K562 (cell line): ENCODE measurements at regions not wholly inside any gene's neighbourhood (a gene's known extent, or its start where the extent isn't known, plus 50 kb on each side); places are given as distances from the start of the nearest gene placed in this dataset.

Source experiments
- ATAC-seq: fragments of 200-7000 bp; cut with Tn5 transposase; 3 replicates; pipeline ENCODE4 v1.9.1; 2020; ENCODE audit warnings: moderate library complexity
- BruUV-seq: library from RNA; stranded (reverse); fragments of 400-500 nt; replicated peaks from 2 replicates; lab custom pipeline; 2021; lab: Mats Ljungman, UMichigan
- CTCF ChIA-PET: fragments of 300-600 bp; formaldehyde crosslinking; extraction: SDS; loops from one replicate; lab custom pipeline; 2021; ENCODE audit warnings: low intra/inter-chr PET ratio; lab: Yijun Ruan, JAX
- POLR2A ChIA-PET: fragments of 300-600, 350-650 bp; sonication (Branson Sonifier 250); formaldehyde crosslinking; extraction: SDS; loops from one replicate; lab custom pipeline; 2021; ENCODE audit warnings: antibody characterized with exemption, inconsistent platforms; lab: Yijun Ruan, JAX
- DNase-seq, 4 experiments: peaks; one replicate each; pipeline versions ENCODE4 v3.0.0 to v3.0.0-alpha.2; 2011 to 2018; ENCODE audit warnings: low spot score in 3 of 4, mixed read lengths in 3 of 4; ENCODE audit errors: extremely low read depth in 1 of 4
- FAIRE-seq: peaks from 2 replicates; lab custom pipeline; 2011; peaks lifted over from hg19 to GRCh38; lab: Jason Lieb, UNC
- H2AFZ ChIP-seq: 2 replicates; pipeline ENCODE4 v1.6.0; 2011; ENCODE audit warnings: low read depth, low read length, control low read depth, inconsistent platforms
- H3K27ac ChIP-seq: fragments of 200-600 bp; 3 replicates; pipeline ENCODE4 v1.8.0; 2011; ENCODE audit warnings: low read depth, mild to moderate bottlenecking, control low read depth, inconsistent platforms, low read length, moderate library complexity, mixed read lengths; ENCODE audit errors: extremely low read depth
- H3K27me3 ChIP-seq, 2 experiments: fragments of 300-600 bp in 1 of 2; 2 replicates in 1 of 2; 3 replicates in 1 of 2; pipeline versions ENCODE4 v1.6.0 to v1.8.0; 2011; ENCODE audit warnings: inconsistent platforms in 2 of 2, low read length in 2 of 2, mild to moderate bottlenecking in 1 of 2, mixed read lengths in 1 of 2, moderate library complexity in 1 of 2; ENCODE audit not compliant: control insufficient read depth in 2 of 2, insufficient read depth in 2 of 2
- H3K36me3 ChIP-seq: fragments of 300-600 bp; 3 replicates; pipeline ENCODE4 v1.8.0; 2011; ENCODE audit warnings: mild to moderate bottlenecking, low read length, inconsistent platforms; ENCODE audit not compliant: control insufficient read depth, insufficient read depth
- H3K4me1 ChIP-seq, 2 experiments: fragments of 200-600 bp in 1 of 2; replicated peaks in 1 of 2; 2 replicates in 1 of 2; 3 replicates in 1 of 2; pipeline versions ENCODE4 v1.5.1 to v1.8.0; 2011; ENCODE audit warnings: inconsistent platforms in 2 of 2, low read length in 2 of 2, mild to moderate bottlenecking in 1 of 2, mixed read lengths in 1 of 2, moderate library complexity in 1 of 2; ENCODE audit not compliant: control insufficient read depth in 2 of 2, insufficient read depth in 2 of 2
- H3K4me2 ChIP-seq: 2 replicates; pipeline ENCODE4 v1.6.1; 2011; ENCODE audit warnings: low read length, control low read depth, inconsistent platforms, mixed read lengths; ENCODE audit not compliant: insufficient read depth
- H3K4me3 ChIP-seq: fragments of 200-600 bp; sonication (generic), shearing (Covaris generic); 2 replicates; pipeline ENCODE4 v1.5.1; 2016; ENCODE audit warnings: control low read depth, inconsistent platforms
- H3K79me2 ChIP-seq: fragments of 200-600 bp; 3 replicates; pipeline ENCODE4 v1.8.0; 2011; ENCODE audit warnings: low read length, inconsistent platforms; ENCODE audit not compliant: control insufficient read depth, insufficient read depth
- H3K9ac ChIP-seq, 2 experiments: 2 replicates each; pipeline versions ENCODE4 v1.6.0 to v1.6.1; 2011; ENCODE audit warnings: low read depth in 2 of 2, low read length in 2 of 2, control low read depth in 1 of 2, inconsistent platforms in 1 of 2, mild to moderate bottlenecking in 1 of 2, mixed read lengths in 1 of 2; ENCODE audit not compliant: insufficient read depth in 1 of 2
- H3K9me1 ChIP-seq: one replicate; pipeline ENCODE4 v1.6.0; 2011; ENCODE audit warnings: inconsistent platforms, mild to moderate bottlenecking, low read length, moderate library complexity; ENCODE audit not compliant: control insufficient read depth, insufficient read depth
- H3K9me3 ChIP-seq: replicated peaks from 2 replicates; pipeline ENCODE4 v1.5.1; 2011; ENCODE audit warnings: low read depth, low read length, inconsistent platforms; ENCODE audit not compliant: control insufficient read depth, insufficient read depth
- H4K20me1 ChIP-seq: replicated peaks from 2 replicates; pipeline ENCODE4 v1.6.1; 2011; ENCODE audit warnings: low read length, inconsistent platforms, mixed read lengths; ENCODE audit not compliant: control insufficient read depth, insufficient read depth
- DNMT1 ChIP-seq: fragments of 450-650 bp; IDR thresholded peaks from 2 replicates; pipeline ENCODE4 v1.6.1; 2016; ENCODE audit warnings: antibody characterized with exemption, mild to moderate bottlenecking
- ELF1 ChIP-seq: fragments of 200-800 bp; sonication (Bioruptor generic); IDR thresholded peaks from 2 replicates; pipeline ENCODE4 v1.6.1; 2016; ENCODE audit warnings: missing genetic modification characterization, missing compliant biosample characterization
- GATAD2B ChIP-seq: fragments of 450-650 bp; IDR thresholded peaks from 2 replicates; pipeline ENCODE4 v1.6.1; 2017; ENCODE audit warnings: mild to moderate bottlenecking, borderline replicate concordance
- HCFC1 ChIP-seq: IDR thresholded peaks from 2 replicates; pipeline ENCODE4 v1.6.1; 2012; ENCODE audit warnings: low read depth, low read length, improper control_type of control experiment
- HIVEP1 ChIP-seq: fragments of 250-450 bp; sonication (Bioruptor Pico); IDR thresholded peaks from 2 replicates; pipeline ENCODE4 v1.4.0; 2020; ENCODE audit warnings: mild to moderate bottlenecking
- HMG20A ChIP-seq: fragments of 450-650 bp; formaldehyde crosslinking; conservative IDR thresholded peaks from 2 replicates; pipeline ENCODE4 v1.4.0; 2020; ENCODE audit warnings: mild to moderate bottlenecking, mixed read lengths
- MTA3 ChIP-seq: fragments of 450-650 bp; formaldehyde crosslinking; IDR thresholded peaks from 2 replicates; pipeline ENCODE4 v1.6.1; 2017; ENCODE audit warnings: mild to moderate bottlenecking, borderline replicate concordance
- PBX2 ChIP-seq, 2 experiments: IDR thresholded peaks in 1 of 2; conservative IDR thresholded peaks in 1 of 2; 2 replicates each; pipeline ENCODE4 v1.6.1; 2016; ENCODE audit warnings: low read depth in 2 of 2, mild to moderate bottlenecking in 1 of 2, missing compliant biosample characterization in 1 of 2, missing genetic modification characterization in 1 of 2, moderate library complexity in 1 of 2
- PHF8 ChIP-seq: fragments of 200-600 bp; sonication (generic); IDR thresholded peaks from 2 replicates; pipeline ENCODE4 v1.6.1; 2012; ENCODE audit warnings: mixed run types, mild to moderate bottlenecking, inconsistent platforms, low read length, moderate library complexity, borderline replicate concordance
- TEAD4 ChIP-seq, 2 experiments: sonication (generic) in 1 of 2; formaldehyde crosslinking in 1 of 2; IDR thresholded peaks; 2 replicates each; pipeline versions ENCODE4 v1.6.1 to v1.8.0; 2012 to 2022; ENCODE audit warnings: borderline replicate concordance in 1 of 2, inconsistent platforms in 1 of 2, low read length in 1 of 2, mild to moderate bottlenecking in 1 of 2, missing genetic modification reagents in 1 of 2
- TRIM24 ChIP-seq, 2 experiments: fragments of 450-650 bp; IDR thresholded peaks; 2 replicates each; pipeline ENCODE4 v1.6.1; 2016
- TSC22D4 ChIP-seq: fragments of 450-650 bp; IDR thresholded peaks from 2 replicates; pipeline ENCODE4 v1.6.1; 2016; ENCODE audit warnings: missing genetic modification characterization, missing biosample characterization, control low read depth
- ZNF174 ChIP-seq: fragments of 250-450 bp; sonication (Bioruptor Pico); IDR thresholded peaks from 2 replicates; pipeline ENCODE4 v1.4.0; 2020; ENCODE audit warnings: mild to moderate bottlenecking
- ZNF324 ChIP-seq: fragments of 250-450 bp; sonication (Bioruptor Pico); IDR thresholded peaks from 2 replicates; pipeline ENCODE4 v1.4.0; 2020; ENCODE audit warnings: mild to moderate bottlenecking
- ZNF431 ChIP-seq: sonication (generic); formaldehyde crosslinking; IDR thresholded peaks from 2 replicates; pipeline ENCODE4 v1.8.0; 2022; ENCODE audit warnings: mild to moderate bottlenecking, missing genetic modification reagents
- ZNF764 ChIP-seq: fragments of 250-450 bp; sonication (Bioruptor Pico); IDR thresholded peaks from 2 replicates; pipeline ENCODE4 v1.4.0; 2020; ENCODE audit warnings: low read depth, mild to moderate bottlenecking, moderate library complexity
- WGBS: fragments of 100-300 bp; shearing (Covaris generic); methylation state at CpG from one replicate; pipeline ENCODE4 v1.1.6; 2016; ENCODE audit warnings: low coverage, mixed read lengths; ENCODE audit not compliant: insufficient coverage; ENCODE audit errors: missing lambda C conversion rate; 5-methylcytosine and 5-hydroxymethylcytosine counted together
- in situ Hi-C: fragments of 300-500 bp; cut with MboI; formaldehyde crosslinking; loops from 4 replicates; pipeline ENCODE4 v1.15.0; 2018; ENCODE audit warnings: inconsistent platforms, mixed read lengths
- intact Hi-C: fragments of 100-400 bp; cut with micrococcal nuclease; formaldehyde crosslinking; loops from 2 replicates; pipeline ENCODE4 v1.14.2; 2022
- TF ChIP-seq, protein P1 (sequence below), 2 experiments: fragments of 250-450 bp in 1 of 2; fragments of 450-650 bp in 1 of 2; sonication (Bioruptor Pico) in 1 of 2; IDR thresholded peaks; 2 replicates each; pipeline versions ENCODE4 v1.6.1 to v1.8.0; 2016 to 2021; ENCODE audit warnings: mild to moderate bottlenecking in 2 of 2, moderate library complexity in 2 of 2, missing compliant biosample characterization in 1 of 2, missing genetic modification characterization in 1 of 2

- DNase-seq (no peak), FAIRE-seq (no peak), ATAC-seq (no peak)
- peaks cover 1 to 2% of the 10 kb centered on the region in 2 experiments; a peak in 2 of 5 replicates for H3K27me3 ChIP-seq
- H3K9me1 ChIP-seq = no peaks in the 10 kb centered on the region
- ChIA-PET CTCF (no interaction called here), POLR2A (no interaction called here)
- no peak overlapping the region for H3K27ac ChIP-seq
- H4K20me1 ChIP-seq = no peaks in the 10 kb centered on the region
- WGBS = 0% methylated on average over 2 of the region's 2 CpGs
- intact Hi-C loops (no loop called here), in situ Hi-C loops (no loop called here)
- no peak overlapping the region for H3K4me2 ChIP-seq
- H2AFZ ChIP-seq = no peak overlapping the region
- H3K4me1 ChIP-seq = no peaks in the 10 kb centered on the region
- H3K4me3 ChIP-seq = no peak overlapping the region
- H3K9ac ChIP-seq = no peak overlapping the region
- no peaks in the 10 kb centered on the region for H3K79me2 ChIP-seq
- H3K36me3 ChIP-seq = no peaks in the 10 kb centered on the region
- TF ChIP-seq ZNF324 (CRISPR knock-in tag) = no peak
- TF ChIP-seq HCFC1 = no peak
- TF ChIP-seq HIVEP1 (CRISPR knock-in tag) = no peak
- no peak for TF ChIP-seq PBX2 (CRISPR knock-in tag; IDR thresholded peaks at IDR 0.05; ENCODE audit: low read depth)
- no peak for TF ChIP-seq PBX2 (tag; conservative IDR thresholded peaks at IDR 0.05; ENCODE audit: low read depth)
- no peak for TF ChIP-seq DNMT1
- no peak for TF ChIP-seq ZNF764 (CRISPR knock-in tag)
- TF ChIP-seq, protein P1, sequence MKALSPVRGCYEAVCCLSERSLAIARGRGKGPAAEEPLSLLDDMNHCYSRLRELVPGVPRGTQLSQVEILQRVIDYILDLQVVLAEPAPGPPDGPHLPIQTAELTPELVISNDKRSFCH (CRISPR knock-in tag; IDR thresholded peaks at IDR 0.05) = no peak
- TF ChIP-seq, protein P1 (tag; IDR thresholded peaks at IDR 0.05) = no peak
- TF ChIP-seq ZNF174 (CRISPR knock-in tag) = no peak
- TF ChIP-seq TRIM24 (IDR thresholded peaks at IDR 0.05) = no peak
- no peak for TF ChIP-seq TSC22D4 (tag)
- no peak for TF ChIP-seq ELF1 (tag)
- TF ChIP-seq PHF8 = no peak
- no peak for TF ChIP-seq ZNF431 (CRISPR knock-in tag)
- no peak for TF ChIP-seq MTA3
- TF ChIP-seq GATAD2B = no peak
- no peak for TF ChIP-seq HMG20A (CRISPR knock-in tag)
- TF ChIP-seq TEAD4 (IDR thresholded peaks at IDR 0.05; ENCODE audit: low read length) = no peak
- no peak for TF ChIP-seq TEAD4 (CRISPR knock-in tag; IDR thresholded peaks at IDR 0.05; ENCODE audit: borderline replicate concordance)
- BruUV-seq = no TSS peak
- no peaks in the 10 kb centered on the region for H3K9me3 ChIP-seq
Measured at GRCh38 chr2:100716581-100716980, 103.4 kb upstream of the NPAS2 start.
